HEK293T (cell line): ENCODE measurements at regions not wholly inside any gene's neighbourhood (a gene's known extent, or its start where the extent isn't known, plus 50 kb on each side); places are given as distances from the start of the nearest gene placed in this dataset.

Experiments used
- CTCF ChIA-PET: fragments of 350-600 bp; formaldehyde crosslinking; extraction: SDS; loops from one replicate; lab custom pipeline; 2021; ENCODE audit warnings: antibody characterized with exemption, inconsistent platforms; lab: Yijun Ruan, JAX
- POLR2A ChIA-PET: fragments of 350-600 bp; formaldehyde crosslinking; extraction: SDS; loops from one replicate; lab custom pipeline; 2020; ENCODE audit warnings: antibody characterized with exemption, inconsistent platforms; lab: Yijun Ruan, JAX
- DNase-seq: peaks from one replicate; pipeline ENCODE4 v3.0.0; 2012; ENCODE audit warnings: mixed read lengths; ENCODE audit errors: extremely low spot score
- ARNT ChIP-seq: fragments of 450-650 bp; IDR thresholded peaks from 2 replicates; pipeline ENCODE4 v1.6.1; 2017; ENCODE audit warnings: mild to moderate bottlenecking
- BHLHE40 ChIP-seq: fragments of 450-650 bp; IDR thresholded peaks from 2 replicates; pipeline ENCODE4 v1.6.1; 2016; ENCODE audit warnings: mild to moderate bottlenecking, moderate library complexity, borderline replicate concordance
- CTBP1 ChIP-seq: fragments of 450-650 bp; IDR thresholded peaks from 2 replicates; pipeline ENCODE4 v1.6.1; 2016; ENCODE audit warnings: borderline replicate concordance
- ELF4 ChIP-seq: fragments of 450-650 bp; IDR thresholded peaks from 2 replicates; pipeline ENCODE4 v1.6.1; 2017; ENCODE audit warnings: antibody characterized with exemption
- FOXA1 ChIP-seq: fragments of 450-650 bp; IDR thresholded peaks from 2 replicates; pipeline ENCODE4 v1.6.1; 2016; ENCODE audit warnings: mild to moderate bottlenecking
- FOXK2 ChIP-seq: fragments of 450-650 bp; IDR thresholded peaks from 2 replicates; pipeline ENCODE4 v1.6.1; 2016; ENCODE audit warnings: mild to moderate bottlenecking
- FOXM1 ChIP-seq: fragments of 450-650 bp; IDR thresholded peaks from 2 replicates; pipeline ENCODE4 v1.6.1; 2017; ENCODE audit warnings: mild to moderate bottlenecking, borderline replicate concordance
- HDGF ChIP-seq: fragments of 450-650 bp; IDR thresholded peaks from 2 replicates; pipeline ENCODE4 v1.6.1; 2017; ENCODE audit warnings: antibody characterized with exemption, borderline replicate concordance
- L3MBTL2 ChIP-seq: fragments of 450-650 bp; conservative IDR thresholded peaks from 2 replicates; pipeline ENCODE4 v1.6.1; 2016; ENCODE audit warnings: mild to moderate bottlenecking
- LEF1 ChIP-seq: fragments of 450-650 bp; IDR thresholded peaks from 2 replicates; pipeline ENCODE4 v1.6.1; 2017; ENCODE audit warnings: mild to moderate bottlenecking, borderline replicate concordance
- NFRKB ChIP-seq: fragments of 450-650 bp; IDR thresholded peaks from 2 replicates; pipeline ENCODE4 v1.6.1; 2016; ENCODE audit warnings: mild to moderate bottlenecking, moderate library complexity
- SP1 ChIP-seq: fragments of 450-650 bp; IDR thresholded peaks from 2 replicates; pipeline ENCODE4 v1.6.1; 2017
- SUZ12 ChIP-seq: fragments of 450-650 bp; IDR thresholded peaks from 2 replicates; pipeline ENCODE4 v1.6.1; 2016; ENCODE audit warnings: mild to moderate bottlenecking
- TARDBP ChIP-seq: fragments of 450-650 bp; IDR thresholded peaks from 2 replicates; pipeline ENCODE4 v1.6.1; 2016
- ZNF384 ChIP-seq: fragments of 450-650 bp; IDR thresholded peaks from 2 replicates; pipeline ENCODE4 v1.6.1; 2016
- TF ChIP-seq, protein P1 (sequence below): fragments of 450-650 bp; IDR thresholded peaks from 2 replicates; pipeline ENCODE4 v1.6.1; 2016

DNA sequence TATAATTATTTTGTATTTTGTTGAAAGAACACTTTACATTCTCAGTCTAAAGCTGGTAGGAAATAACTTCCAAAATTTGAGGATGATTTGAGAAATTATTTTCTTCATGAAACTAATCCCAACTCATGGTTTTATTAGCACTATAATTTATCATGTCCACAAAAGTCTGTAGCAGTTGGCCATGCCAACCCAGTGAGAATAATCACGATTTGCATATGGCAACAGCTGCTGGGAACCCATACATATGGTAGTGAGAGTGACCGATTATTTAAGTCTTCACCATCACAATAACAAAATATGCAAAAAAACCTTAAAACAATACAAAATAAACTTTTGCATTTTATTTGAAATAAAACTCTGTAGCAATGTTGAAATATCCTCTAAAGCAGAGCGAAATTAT is 445.9 kb upstream of the ANO3 start:
- POLR2A ChIA-PET = no interaction called here
- CTCF ChIA-PET = no interaction called here
- TF ChIP-seq, protein P1, sequence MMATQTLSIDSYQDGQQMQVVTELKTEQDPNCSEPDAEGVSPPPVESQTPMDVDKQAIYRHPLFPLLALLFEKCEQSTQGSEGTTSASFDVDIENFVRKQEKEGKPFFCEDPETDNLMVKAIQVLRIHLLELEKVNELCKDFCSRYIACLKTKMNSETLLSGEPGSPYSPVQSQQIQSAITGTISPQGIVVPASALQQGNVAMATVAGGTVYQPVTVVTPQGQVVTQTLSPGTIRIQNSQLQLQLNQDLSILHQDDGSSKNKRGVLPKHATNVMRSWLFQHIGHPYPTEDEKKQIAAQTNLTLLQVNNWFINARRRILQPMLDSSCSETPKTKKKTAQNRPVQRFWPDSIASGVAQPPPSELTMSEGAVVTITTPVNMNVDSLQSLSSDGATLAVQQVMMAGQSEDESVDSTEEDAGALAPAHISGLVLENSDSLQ = no peak
- TF ChIP-seq FOXM1 (no peak), FOXK2 (no peak), ZNF384 (no peak), BHLHE40 (no peak), SUZ12 (no peak), SP1 (no peak), ELF4 (no peak), FOXA1 (no peak), HDGF (no peak), L3MBTL2 (no peak), ARNT (no peak), TARDBP (no peak), CTBP1 (no peak), NFRKB (no peak), LEF1 (no peak)
- no peak for DNase-seq

DNA sequence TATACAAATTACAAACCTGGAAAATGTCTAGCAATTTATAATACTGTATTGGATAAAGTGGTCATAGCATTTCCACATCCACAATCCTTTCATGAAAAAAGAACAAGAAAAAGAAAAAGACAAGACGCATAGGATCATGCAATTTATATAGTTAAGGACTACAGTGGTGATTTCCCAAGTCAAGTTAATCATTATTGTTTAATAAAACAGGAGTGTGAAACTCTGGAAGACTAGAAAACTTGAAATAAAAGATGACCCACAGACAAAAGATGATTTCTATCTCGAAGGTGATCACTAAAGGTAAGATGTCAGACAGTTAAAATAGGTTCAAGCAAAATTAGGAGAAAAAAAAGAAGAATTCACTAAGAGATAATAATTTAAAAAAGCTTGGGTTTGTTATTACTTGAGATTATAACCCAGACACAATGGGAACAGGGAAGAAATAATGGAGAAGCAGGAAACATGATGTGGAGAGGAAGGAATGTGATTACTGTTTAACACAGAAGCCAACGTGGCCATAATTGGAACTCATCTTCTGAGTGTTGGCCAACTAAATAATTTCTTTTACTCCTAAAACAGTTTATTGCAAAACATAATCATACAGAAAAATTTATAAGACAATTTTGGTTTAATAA is 441.2 kb upstream of the ANO3 start:
- POLR2A ChIA-PET = no interaction called here
- CTCF ChIA-PET = no interaction called here
- DNase-seq = no peak
- TF ChIP-seq, protein P1 = no peak
- TF ChIP-seq SUZ12 = no peak
- no peak for TF ChIP-seq NFRKB
- TF ChIP-seq ARNT = no peak
- no peak for TF ChIP-seq L3MBTL2
- no peak for TF ChIP-seq BHLHE40
- no peak for TF ChIP-seq CTBP1

DNA sequence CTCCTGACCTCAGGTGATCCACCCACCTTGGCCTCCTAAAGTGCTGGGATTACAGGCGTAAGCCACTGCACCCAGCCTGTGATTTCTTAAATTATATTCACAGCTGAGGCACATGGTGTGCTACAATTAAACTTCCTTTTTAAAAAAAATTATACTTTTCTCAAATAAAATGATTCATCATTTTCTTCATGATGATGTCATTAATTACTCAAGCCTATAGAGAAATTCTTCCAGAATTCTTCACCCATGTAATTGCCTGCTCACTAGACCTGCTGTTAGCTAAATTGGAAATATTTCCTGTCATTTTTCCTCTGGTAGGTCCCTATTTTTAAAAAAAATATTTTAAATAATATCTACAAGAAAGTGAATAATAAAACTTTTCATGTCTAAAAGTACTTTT is 440.0 kb upstream of the ANO3 start:
- ChIA-PET CTCF (no interaction called here), POLR2A (no interaction called here)
- DNase-seq = no peak
- TF ChIP-seq FOXM1 = no peak
- no peak for TF ChIP-seq ELF4
- no peak for TF ChIP-seq SP1
- TF ChIP-seq FOXK2 = no peak
- no peak for TF ChIP-seq BHLHE40
- no peak for TF ChIP-seq FOXA1
- no peak for TF ChIP-seq L3MBTL2
- no peak for TF ChIP-seq SUZ12

DNA sequence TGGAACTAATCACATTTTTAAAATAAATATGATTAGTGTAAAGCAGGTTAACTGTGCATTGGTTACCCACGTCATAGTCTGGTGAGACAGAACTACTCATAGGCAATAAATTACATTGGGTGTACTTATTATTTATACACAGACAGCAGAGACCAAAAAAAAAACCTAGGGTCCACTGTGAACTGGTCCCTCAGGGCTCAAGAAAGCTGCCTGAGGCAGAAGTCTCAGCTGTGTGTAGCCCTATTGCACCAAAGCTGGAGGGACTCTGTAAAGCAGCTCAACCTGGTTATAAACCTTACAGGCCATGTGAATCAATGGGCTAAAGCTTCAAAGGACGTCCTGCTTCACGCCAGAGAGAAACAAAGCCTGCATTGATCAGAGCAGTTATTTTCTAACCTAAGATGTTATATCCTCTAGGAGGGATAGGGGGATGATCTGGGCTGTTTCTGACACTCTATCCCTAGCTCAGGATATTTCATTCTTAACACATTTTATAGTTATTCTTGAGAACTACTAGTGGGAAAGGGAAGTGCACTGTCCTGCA is 432.2 kb upstream of the ANO3 start:
- POLR2A ChIA-PET = no interaction called here
- no peak for TF ChIP-seq BHLHE40
- TF ChIP-seq NFRKB = no peak
- TF ChIP-seq FOXM1 = no peak
- TF ChIP-seq ZNF384 = no peak
- no peak for TF ChIP-seq CTBP1
- no peak for TF ChIP-seq HDGF
- TF ChIP-seq FOXA1 = no peak
- TF ChIP-seq FOXK2 = no peak
- no peak for TF ChIP-seq L3MBTL2
- TF ChIP-seq, protein P1 = no peak
- no peak for TF ChIP-seq LEF1
- CTCF ChIA-PET = no interaction called here
- no peak for DNase-seq

DNA sequence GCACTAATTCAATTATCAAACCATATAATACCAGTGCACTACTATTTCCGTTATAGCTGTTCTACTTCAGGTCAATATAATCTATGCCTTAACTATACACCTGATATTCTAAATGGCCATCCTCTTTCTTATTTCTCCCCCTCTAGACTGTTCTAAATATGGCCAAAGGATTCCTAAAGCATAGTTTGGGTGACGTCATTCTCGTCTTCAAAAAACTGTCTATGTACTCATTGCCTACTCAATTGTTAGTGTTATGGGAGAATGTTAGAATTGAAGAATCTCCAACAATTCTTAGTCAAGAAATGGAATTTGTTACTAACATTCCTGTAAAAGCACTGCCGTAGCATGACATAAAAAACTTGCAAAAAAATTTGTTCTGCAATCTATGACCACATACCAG is 431.1 kb upstream of the ANO3 start:
- POLR2A ChIA-PET = no interaction called here
- CTCF ChIA-PET = no interaction called here
- TF ChIP-seq BHLHE40 = no peak
- no peak for TF ChIP-seq SUZ12
- TF ChIP-seq CTBP1 = no peak
- no peak for TF ChIP-seq HDGF
- TF ChIP-seq ELF4 = no peak
- TF ChIP-seq ARNT = no peak
- no peak for TF ChIP-seq ZNF384
- TF ChIP-seq SP1 = no peak
- no peak for TF ChIP-seq FOXK2
- TF ChIP-seq FOXM1 = no peak
- no peak for TF ChIP-seq NFRKB
- no peak for TF ChIP-seq LEF1
- no peak for TF ChIP-seq TARDBP
- TF ChIP-seq, protein P1 = no peak
- DNase-seq = no peak

DNA sequence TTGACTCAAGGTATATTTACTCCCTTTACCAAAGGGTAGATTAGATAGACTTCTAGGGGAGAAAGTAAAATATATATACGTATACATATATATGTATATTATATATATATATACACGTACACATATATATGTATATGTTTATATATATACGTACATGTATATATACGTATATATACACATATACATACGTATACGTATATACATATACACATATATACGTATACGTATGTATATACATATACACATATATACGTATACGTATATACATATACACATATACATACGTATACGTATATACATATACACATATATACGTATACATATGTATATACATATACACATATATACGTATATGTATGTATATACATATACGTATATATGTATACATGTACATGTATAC is 430.5 kb upstream of the ANO3 start:
- CTCF ChIA-PET = no interaction called here
- DNase-seq = no peak
- TF ChIP-seq ELF4 = no peak
- TF ChIP-seq, protein P1 = no peak
- no peak for TF ChIP-seq FOXM1
- no peak for TF ChIP-seq FOXA1
- POLR2A ChIA-PET = no interaction called here
